WTC11 (cell line): ENCODE measurements at regions not wholly inside any gene's neighbourhood (a gene's known extent, or its start where the extent isn't known, plus 50 kb on each side); places are given as distances from the start of the nearest gene placed in this dataset.

Experiments
- ATAC-seq: fragments of 200-7000 bp; cut with Tn5 transposase; 2 replicates; pipeline ENCODE4 v1.10.0; 2021; ENCODE audit warnings: mild to moderate bottlenecking, moderate library complexity
- CTCF ChIA-PET: fragments of 300-600 bp; sonication (Branson Sonifier 250); formaldehyde crosslinking; loops from one replicate; lab custom pipeline; 2021; ENCODE audit warnings: antibody characterized with exemption; lab: Charles Lee
- POLR2A ChIA-PET: fragments of 350-600 bp; sonication (Branson Sonifier 250); formaldehyde crosslinking; loops from one replicate; lab custom pipeline; 2021; ENCODE audit warnings: antibody characterized with exemption; lab: Charles Lee
- DNase-seq: peaks from one replicate; pipeline ENCODE4 v3.0.0; 2021; ENCODE audit warnings: low spot score
- H3K27ac Mint-ChIP-seq: 2 replicates; pipeline ENCODE4 v1.8.0; 2021; ENCODE audit warnings: mixed read lengths
- H3K27me3 Mint-ChIP-seq: 2 replicates; pipeline ENCODE4 v1.8.0; 2021; ENCODE audit warnings: low read depth, mild to moderate bottlenecking, moderate library complexity, mixed read lengths
- H3K36me3 Mint-ChIP-seq: 2 replicates; pipeline ENCODE4 v1.8.0; 2021; ENCODE audit warnings: mixed read lengths
- H3K4me1 Mint-ChIP-seq: 2 replicates; pipeline ENCODE4 v1.8.0; 2022; ENCODE audit warnings: mixed read lengths
- H3K4me3 Mint-ChIP-seq: 2 replicates; pipeline ENCODE4 v1.8.0; 2021; ENCODE audit warnings: mild to moderate bottlenecking, moderate library complexity, mixed read lengths
- H3K9me3 Mint-ChIP-seq: 2 replicates; pipeline ENCODE4 v1.8.0; 2021; ENCODE audit warnings: mixed read lengths
- ATF3 ChIP-seq: sonication (generic); formaldehyde crosslinking; conservative IDR thresholded peaks from 2 replicates; pipeline ENCODE4 v1.8.1; 2022; ENCODE audit warnings: mild to moderate bottlenecking, missing genetic modification reagents
- CBFB ChIP-seq: sonication (generic); formaldehyde crosslinking; IDR thresholded peaks from 2 replicates; pipeline ENCODE4 v1.8.1; 2022; ENCODE audit warnings: mild to moderate bottlenecking, low read depth, missing genetic modification reagents
- E2F5 ChIP-seq: sonication (generic); formaldehyde crosslinking; IDR thresholded peaks from 2 replicates; pipeline ENCODE4 v1.8.1; 2022; ENCODE audit warnings: mild to moderate bottlenecking, moderate library complexity, missing genetic modification reagents
- ELF4 ChIP-seq: sonication (generic); formaldehyde crosslinking; IDR thresholded peaks from 2 replicates; pipeline ENCODE4 v1.8.1; 2022; ENCODE audit warnings: low read depth, mild to moderate bottlenecking, moderate library complexity, missing genetic modification reagents
- ESRRA ChIP-seq: sonication (generic); formaldehyde crosslinking; IDR thresholded peaks from 2 replicates; pipeline ENCODE4 v1.8.1; 2022; ENCODE audit warnings: mild to moderate bottlenecking, missing genetic modification reagents, borderline replicate concordance
- FOXJ3 ChIP-seq: sonication (generic); formaldehyde crosslinking; IDR thresholded peaks from 2 replicates; pipeline ENCODE4 v1.9.0; 2021; ENCODE audit warnings: missing genetic modification reagents, mild to moderate bottlenecking, borderline replicate concordance
- FOXK1 ChIP-seq: sonication (generic); formaldehyde crosslinking; IDR thresholded peaks from 2 replicates; pipeline ENCODE4 v1.8.0; 2022; ENCODE audit warnings: mild to moderate bottlenecking, moderate library complexity, missing genetic modification reagents
- GRHL2 ChIP-seq: fragments of 250-450 bp; sonication (Bioruptor Pico); IDR thresholded peaks from 2 replicates; pipeline ENCODE4 v1.8.0; 2022; ENCODE audit warnings: mild to moderate bottlenecking, moderate library complexity; ENCODE audit not compliant: insufficient replicate concordance, severe bottlenecking
- MYBL2 ChIP-seq: sonication (generic); formaldehyde crosslinking; IDR thresholded peaks from 2 replicates; pipeline ENCODE4 v1.8.1; 2023; ENCODE audit warnings: mild to moderate bottlenecking, moderate library complexity, missing genetic modification reagents
- NR2C2 ChIP-seq: sonication (generic); formaldehyde crosslinking; IDR thresholded peaks from 2 replicates; pipeline ENCODE4 v1.8.0; 2022; ENCODE audit warnings: mild to moderate bottlenecking, missing genetic modification reagents
- SMAD3 ChIP-seq: sonication (generic); formaldehyde crosslinking; IDR thresholded peaks from 2 replicates; pipeline ENCODE4 v1.8.0; 2022; ENCODE audit warnings: missing genetic modification reagents, mild to moderate bottlenecking, borderline replicate concordance
- TEAD4 ChIP-seq: sonication (generic); formaldehyde crosslinking; IDR thresholded peaks from 2 replicates; pipeline ENCODE4 v1.8.0; 2022; ENCODE audit warnings: mild to moderate bottlenecking, missing genetic modification reagents
- USF1 ChIP-seq: sonication (generic); formaldehyde crosslinking; IDR thresholded peaks from 2 replicates; pipeline ENCODE4 v1.8.0; 2022; ENCODE audit warnings: mild to moderate bottlenecking, missing genetic modification reagents
- ZNF219 ChIP-seq: sonication (generic); formaldehyde crosslinking; IDR thresholded peaks from 2 replicates; pipeline ENCODE4 v1.8.0; 2023; ENCODE audit warnings: missing genetic modification reagents, mild to moderate bottlenecking, borderline replicate concordance
- ZNF416 ChIP-seq: fragments of 250-450 bp; sonication (Bioruptor Pico); IDR thresholded peaks from 2 replicates; pipeline ENCODE4 v1.9.0; 2021; ENCODE audit warnings: mild to moderate bottlenecking, inconsistent platforms
- TF ChIP-seq, protein P1 (sequence below): fragments of 250-450 bp; sonication (Bioruptor Pico); IDR thresholded peaks from 2 replicates; pipeline ENCODE4 v2.1.2; 2022; ENCODE audit warnings: mild to moderate bottlenecking, moderate library complexity
- TF ChIP-seq, protein P2 (sequence below): sonication (generic); formaldehyde crosslinking; conservative IDR thresholded peaks from 2 replicates; pipeline ENCODE4 v1.8.1; 2023; ENCODE audit warnings: mild to moderate bottlenecking, low read depth, missing genetic modification reagents, moderate library complexity
- TF ChIP-seq, protein P3 (sequence below): sonication (generic); formaldehyde crosslinking; IDR thresholded peaks from 2 replicates; pipeline ENCODE4 v1.8.1; 2023; ENCODE audit warnings: mild to moderate bottlenecking, moderate library complexity, missing genetic modification reagents
- TF ChIP-seq, protein P4 (sequence below): fragments of 250-450 bp; sonication (Bioruptor Pico); conservative IDR thresholded peaks from 2 replicates; pipeline ENCODE4 v1.9.0; 2021; ENCODE audit warnings: mild to moderate bottlenecking

DNA sequence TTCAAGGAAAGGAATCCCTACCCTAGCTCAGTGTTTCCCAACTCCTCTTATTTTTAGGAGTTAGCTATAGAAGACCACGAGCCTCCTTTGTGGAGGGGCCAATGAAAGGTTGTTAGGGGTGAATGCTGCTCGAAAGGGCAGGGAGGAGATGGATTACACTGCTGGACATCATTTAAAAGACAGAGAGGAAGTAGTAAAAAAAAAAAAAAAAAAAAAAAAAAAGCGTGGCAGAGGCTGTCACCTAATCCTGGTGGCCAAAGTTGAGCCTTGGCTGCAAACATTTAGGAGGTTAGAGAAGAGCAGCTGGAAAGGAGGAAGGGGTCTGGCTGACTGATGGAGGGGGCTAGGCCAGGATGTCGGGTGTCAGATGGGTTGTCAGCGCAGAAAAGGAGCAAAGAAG, 139.0 kb upstream of the KLF7 start:
- Mint-ChIP-seq H3K27ac (no peak overlapping the region), H3K4me3 (no peak overlapping the region), H3K9me3 (peaks cover 7% of the 10 kb centered on the region; the same call in 1 of the 2 replicates)
- DNase-seq, result no peak
- no peak for TF ChIP-seq USF1
- TF ChIP-seq ESRRA (CRISPR knock-in tag), result no peak
- no peak for TF ChIP-seq ZNF219
- TF ChIP-seq E2F5, result no peak
- TF ChIP-seq, protein P1, sequence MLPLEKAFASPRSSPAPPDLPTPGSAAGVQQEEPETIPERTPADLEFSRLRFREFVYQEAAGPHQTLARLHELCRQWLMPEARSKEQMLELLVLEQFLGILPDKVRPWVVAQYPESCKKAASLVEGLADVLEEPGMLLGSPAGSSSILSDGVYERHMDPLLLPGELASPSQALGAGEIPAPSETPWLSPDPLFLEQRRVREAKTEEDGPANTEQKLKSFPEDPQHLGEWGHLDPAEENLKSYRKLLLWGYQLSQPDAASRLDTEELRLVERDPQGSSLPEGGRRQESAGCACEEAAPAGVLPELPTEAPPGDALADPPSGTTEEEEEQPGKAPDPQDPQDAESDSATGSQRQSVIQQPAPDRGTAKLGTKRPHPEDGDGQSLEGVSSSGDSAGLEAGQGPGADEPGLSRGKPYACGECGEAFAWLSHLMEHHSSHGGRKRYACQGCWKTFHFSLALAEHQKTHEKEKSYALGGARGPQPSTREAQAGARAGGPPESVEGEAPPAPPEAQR, result no peak
- no peak for TF ChIP-seq MYBL2 (CRISPR knock-in tag)
- TF ChIP-seq, protein P2, sequence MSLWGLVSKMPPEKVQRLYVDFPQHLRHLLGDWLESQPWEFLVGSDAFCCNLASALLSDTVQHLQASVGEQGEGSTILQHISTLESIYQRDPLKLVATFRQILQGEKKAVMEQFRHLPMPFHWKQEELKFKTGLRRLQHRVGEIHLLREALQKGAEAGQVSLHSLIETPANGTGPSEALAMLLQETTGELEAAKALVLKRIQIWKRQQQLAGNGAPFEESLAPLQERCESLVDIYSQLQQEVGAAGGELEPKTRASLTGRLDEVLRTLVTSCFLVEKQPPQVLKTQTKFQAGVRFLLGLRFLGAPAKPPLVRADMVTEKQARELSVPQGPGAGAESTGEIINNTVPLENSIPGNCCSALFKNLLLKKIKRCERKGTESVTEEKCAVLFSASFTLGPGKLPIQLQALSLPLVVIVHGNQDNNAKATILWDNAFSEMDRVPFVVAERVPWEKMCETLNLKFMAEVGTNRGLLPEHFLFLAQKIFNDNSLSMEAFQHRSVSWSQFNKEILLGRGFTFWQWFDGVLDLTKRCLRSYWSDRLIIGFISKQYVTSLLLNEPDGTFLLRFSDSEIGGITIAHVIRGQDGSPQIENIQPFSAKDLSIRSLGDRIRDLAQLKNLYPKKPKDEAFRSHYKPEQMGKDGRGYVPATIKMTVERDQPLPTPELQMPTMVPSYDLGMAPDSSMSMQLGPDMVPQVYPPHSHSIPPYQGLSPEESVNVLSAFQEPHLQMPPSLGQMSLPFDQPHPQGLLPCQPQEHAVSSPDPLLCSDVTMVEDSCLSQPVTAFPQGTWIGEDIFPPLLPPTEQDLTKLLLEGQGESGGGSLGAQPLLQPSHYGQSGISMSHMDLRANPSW (CRISPR knock-in tag), result no peak
- TF ChIP-seq ZNF416 (CRISPR knock-in tag), result no peak
- no peak for TF ChIP-seq ATF3 (CRISPR knock-in tag)
- TF ChIP-seq SMAD3 (CRISPR knock-in tag), result no peak
- TF ChIP-seq FOXK1 (CRISPR knock-in tag), result no peak
- no peak for TF ChIP-seq CBFB (CRISPR knock-in tag)
- TF ChIP-seq, protein P3, sequence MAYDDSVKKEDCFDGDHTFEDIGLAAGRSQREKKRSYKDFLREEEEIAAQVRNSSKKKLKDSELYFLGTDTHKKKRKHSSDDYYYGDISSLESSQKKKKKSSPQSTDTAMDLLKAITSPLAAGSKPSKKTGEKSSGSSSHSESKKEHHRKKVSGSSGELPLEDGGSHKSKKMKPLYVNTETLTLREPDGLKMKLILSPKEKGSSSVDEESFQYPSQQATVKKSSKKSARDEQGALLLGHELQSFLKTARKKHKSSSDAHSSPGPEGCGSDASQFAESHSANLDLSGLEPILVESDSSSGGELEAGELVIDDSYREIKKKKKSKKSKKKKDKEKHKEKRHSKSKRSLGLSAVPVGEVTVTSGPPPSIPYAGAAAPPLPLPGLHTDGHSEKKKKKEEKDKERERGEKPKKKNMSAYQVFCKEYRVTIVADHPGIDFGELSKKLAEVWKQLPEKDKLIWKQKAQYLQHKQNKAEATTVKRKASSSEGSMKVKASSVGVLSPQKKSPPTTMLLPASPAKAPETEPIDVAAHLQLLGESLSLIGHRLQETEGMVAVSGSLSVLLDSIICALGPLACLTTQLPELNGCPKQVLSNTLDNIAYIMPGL (CRISPR knock-in tag), result no peak
- TF ChIP-seq, all 79 proteins: peak for 0
- peaks cover 17% of the 10 kb centered on the region for H3K4me1 Mint-ChIP-seq
- ChIA-PET CTCF (no interaction called here), POLR2A (interaction anchor here (0.7 kb wide), 1 partner anchor 321 kb away, joined by 6 read pairs; no protein-coding TSS in a partner anchor)
- no peaks in the 10 kb centered on the region for H3K36me3 Mint-ChIP-seq
- no peak for ATAC-seq
- H3K27me3 Mint-ChIP-seq, result no peaks in the 10 kb centered on the region

DNA sequence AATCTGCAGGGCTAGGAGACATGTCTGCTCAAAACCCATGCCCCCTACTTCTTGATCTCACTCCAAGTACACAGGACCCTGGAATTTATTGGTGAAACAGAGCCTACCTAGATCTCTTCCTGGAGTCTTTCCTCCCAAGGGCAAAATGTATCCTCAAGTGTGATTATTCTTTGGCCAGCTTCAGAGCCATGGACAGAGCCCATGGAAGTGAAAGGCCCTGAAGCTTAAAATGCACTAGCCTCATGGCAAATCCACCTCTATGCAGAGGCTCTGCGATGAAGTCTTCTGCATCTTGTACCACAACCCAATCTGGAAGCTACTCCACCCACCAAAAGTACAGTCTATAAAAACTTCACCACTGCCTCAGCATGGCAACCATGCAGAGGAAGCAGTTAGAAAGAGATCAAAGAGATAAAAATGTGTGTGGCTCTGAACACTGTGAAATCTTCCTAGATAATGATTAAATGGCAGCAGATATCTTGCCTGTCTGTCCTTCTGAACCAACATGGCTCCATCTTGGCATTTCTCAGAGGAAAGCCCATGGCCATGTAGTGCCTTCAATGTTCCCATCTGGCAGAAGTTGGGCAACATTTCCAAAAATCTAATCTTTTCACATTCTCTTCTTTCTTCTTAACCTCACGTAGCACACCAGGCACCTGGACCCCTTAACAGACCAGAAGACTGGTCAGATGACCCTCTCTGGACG, 142.9 kb upstream of the KLF7 start:
- CTCF ChIA-PET, result no interaction called here
- Mint-ChIP-seq H3K4me1 (peaks cover 22% of the 10 kb centered on the region), H3K4me3 (no peak overlapping the region), H3K27ac (no peak overlapping the region), H3K36me3 (no peaks in the 10 kb centered on the region), H3K27me3 (no peaks in the 10 kb centered on the region), H3K9me3 (no peaks in the 10 kb centered on the region)
- POLR2A ChIA-PET, result no interaction called here
- DNase-seq, result no peak
- no peak for ATAC-seq
- TF ChIP-seq SMAD3 (CRISPR knock-in tag), result no peak
- no peak for TF ChIP-seq TEAD4 (CRISPR knock-in tag)
- TF ChIP-seq NR2C2 (CRISPR knock-in tag), result no peak
- TF ChIP-seq ELF4 (CRISPR knock-in tag), result no peak
- TF ChIP-seq, protein P4, sequence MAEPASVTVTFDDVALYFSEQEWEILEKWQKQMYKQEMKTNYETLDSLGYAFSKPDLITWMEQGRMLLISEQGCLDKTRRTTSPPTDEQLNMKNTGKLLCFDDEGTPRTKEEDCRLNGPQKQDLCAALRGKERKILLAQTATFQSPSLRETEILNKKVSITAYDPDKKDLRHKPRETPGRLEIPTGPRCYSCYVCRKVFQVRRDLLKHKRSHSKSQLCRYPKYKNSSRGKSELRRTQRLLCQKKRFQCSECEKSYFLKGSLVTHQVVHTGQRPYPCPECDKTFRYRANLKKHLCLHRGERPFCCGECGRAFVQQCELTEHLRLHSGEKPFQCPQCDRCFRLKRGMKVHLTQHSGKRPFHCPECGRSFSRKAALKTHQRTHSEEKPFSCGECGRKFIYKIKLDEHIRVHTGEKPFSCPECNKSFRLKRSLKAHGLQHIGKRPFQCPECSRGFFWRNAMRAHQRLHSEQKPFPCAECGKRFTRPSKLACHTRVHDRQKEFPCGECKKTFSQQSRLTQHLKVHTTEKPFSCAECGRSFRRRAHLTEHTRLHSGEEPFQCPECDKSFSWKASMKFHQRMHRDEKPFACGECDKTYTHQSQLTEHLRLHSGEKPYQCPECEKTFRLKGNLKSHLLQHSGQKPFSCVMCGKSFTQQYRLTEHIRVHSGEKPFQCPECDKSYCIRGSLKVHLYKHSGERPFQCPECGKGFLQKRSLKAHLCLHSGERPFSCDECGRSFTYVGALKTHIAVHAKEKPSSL (CRISPR knock-in tag), result no peak
- no peak for TF ChIP-seq FOXJ3 (CRISPR knock-in tag)
- TF ChIP-seq GRHL2 (CRISPR knock-in tag), result no peak
